BJ (cell line): ENCODE measurements at regions not wholly inside any gene's neighbourhood (a gene's known extent, or its start where the extent isn't known, plus 50 kb on each side); places are given as distances from the start of the nearest gene placed in this dataset.

Experiments
- CTCF ChIA-PET: fragments of 350-600 bp; formaldehyde crosslinking; extraction: SDS; loops from one replicate; lab custom pipeline; 2021; ENCODE audit warnings: antibody characterized with exemption, inconsistent platforms; lab: Yijun Ruan, JAX
- POLR2A ChIA-PET: fragments of 300-600 bp; sonication (Branson Sonifier 250); formaldehyde crosslinking; extraction: SDS; loops from one replicate; lab custom pipeline; 2021; ENCODE audit warnings: antibody characterized with exemption; lab: Charles Lee
- DNase-seq: peaks from one replicate; pipeline ENCODE4 v3.0.0-alpha.2; 2011; ENCODE audit warnings: low read depth
- H3K27me3 ChIP-seq: 2 replicates; pipeline ENCODE4 v1.6.0; 2011; ENCODE audit warnings: low read length; ENCODE audit not compliant: control insufficient read depth, insufficient read depth
- H3K36me3 ChIP-seq: 2 replicates; pipeline ENCODE4 v1.5.1; 2011; ENCODE audit warnings: low read length; ENCODE audit not compliant: control insufficient read depth, insufficient read depth
- H3K4me3 ChIP-seq: 2 replicates; pipeline ENCODE4 v1.5.1; 2011; ENCODE audit warnings: low read depth, mild to moderate bottlenecking, control low read depth, low read length
- CTCF ChIP-seq: IDR thresholded peaks from 2 replicates; pipeline ENCODE4 v1.5.1; 2011; ENCODE audit warnings: low read depth, mild to moderate bottlenecking, control low read depth, inconsistent platforms, low read length, moderate library complexity; ENCODE audit not compliant: insufficient read depth

DNA sequence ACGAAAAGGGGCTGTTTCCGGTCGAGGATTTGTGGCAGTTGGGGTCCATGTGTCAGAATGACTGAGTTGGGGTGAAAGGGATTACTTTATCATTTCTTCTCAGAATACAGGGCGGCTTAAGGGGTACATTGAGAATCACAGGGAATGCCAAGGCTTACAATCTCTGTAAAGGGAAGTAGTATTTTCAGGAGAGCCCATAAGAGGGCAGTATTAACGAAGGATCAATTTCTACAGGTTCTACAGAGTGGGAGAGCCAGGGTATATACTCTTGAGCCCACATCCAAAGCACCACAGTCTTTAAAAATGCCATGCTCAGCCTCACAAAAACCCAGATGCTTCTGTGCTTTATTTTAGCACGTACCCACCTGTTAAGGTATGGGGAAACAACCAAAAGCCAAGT is 67.7 kb upstream of the ZXDA start:
- POLR2A ChIA-PET = no interaction called here
- no peak overlapping the region for H3K4me3 ChIP-seq
- no peak for DNase-seq
- TF ChIP-seq CTCF = no peak
- H3K36me3 ChIP-seq = no peaks in the 10 kb centered on the region
- no peaks in the 10 kb centered on the region for H3K27me3 ChIP-seq
- CTCF ChIA-PET = no interaction called here

GRCh38 chrX:57964975-57965374 is 54.7 kb upstream of the ZXDA start:
- H3K4me3 ChIP-seq = no peak overlapping the region
- TF ChIP-seq CTCF = no peak
- ChIA-PET CTCF (no interaction called here), POLR2A (no interaction called here)
- no peaks in the 10 kb centered on the region for H3K27me3 ChIP-seq
- DNase-seq = no peak
- H3K36me3 ChIP-seq = no peaks in the 10 kb centered on the region
